Activated CD4-positive, alpha-beta T cell treated with anti-CD3 and anti-CD28 coated beads for 1 hour (primary cell): ENCODE measurements at regions not wholly inside any gene's neighbourhood (a gene's known extent, or its start where the extent isn't known, plus 50 kb on each side); places are given as distances from the start of the nearest gene placed in this dataset.

ENCODE experiments used
- DNase-seq: peaks from one replicate; pipeline ENCODE4 v3.0.0-alpha.2; 2020

GRCh38 chr1:87888446-87888845 lies 559.8 kb downstream of the LMO4 start:
- DNase-seq = no peak

- DNase-seq = no peak
Measured at GRCh38 chr1:87894062-87894461, 565.4 kb downstream of the LMO4 start.

- no peak for DNase-seq
Measured at GRCh38 chr1:87897481-87897880, 568.8 kb downstream of the LMO4 start.

- DNase-seq = no peak
Measured at GRCh38 chr1:87898431-87898830, 569.8 kb downstream of the LMO4 start.

GRCh38 chr1:87899017-87899416 lies 570.3 kb downstream of the LMO4 start:
- DNase-seq = no peak

- DNase-seq = no peak
Measured at GRCh38 chr1:87899746-87900145, 571.1 kb downstream of the LMO4 start.

- DNase-seq = no peak
Measured at GRCh38 chr1:87902830-87903229, 574.1 kb downstream of the LMO4 start.

- DNase-seq = no peak
Measured at GRCh38 chr1:87903242-87903641, 574.6 kb downstream of the LMO4 start.

GRCh38 chr1:87904651-87905050 lies 576.0 kb downstream of the LMO4 start:
- DNase-seq = no peak

GRCh38 chr1:87905651-87906050 lies 577.0 kb downstream of the LMO4 start:
- DNase-seq = no peak

- no peak for DNase-seq
Measured at GRCh38 chr1:87906078-87906477, 577.4 kb downstream of the LMO4 start.

- no peak for DNase-seq
Measured at GRCh38 chr1:87913361-87913760, 584.7 kb downstream of the LMO4 start.

- DNase-seq = no peak
Measured at GRCh38 chr1:87914396-87914795, 585.7 kb downstream of the LMO4 start.

GRCh38 chr1:87915771-87916170 lies 587.1 kb downstream of the LMO4 start:
- DNase-seq = no peak

GRCh38 chr1:87916965-87917364 lies 588.3 kb downstream of the LMO4 start:
- DNase-seq = no peak

- DNase-seq = no peak
Measured at GRCh38 chr1:87918398-87918797, 589.7 kb downstream of the LMO4 start.

- DNase-seq = no peak
Measured at GRCh38 chr1:87922885-87923284, 594.2 kb downstream of the LMO4 start.

GRCh38 chr1:87926131-87926830 lies 597.6 kb downstream of the LMO4 start:
- DNase-seq = no peak

- DNase-seq = no peak
Measured at GRCh38 chr1:87926921-87927320, 598.2 kb downstream of the LMO4 start.

GRCh38 chr1:87927391-87928280 lies 599.0 kb downstream of the LMO4 start:
- DNase-seq = no peak

- no peak for DNase-seq
Measured at GRCh38 chr1:87928623-87929022, 599.9 kb downstream of the LMO4 start.

GRCh38 chr1:87929906-87930305 lies 601.2 kb downstream of the LMO4 start:
- DNase-seq = no peak

GRCh38 chr1:87930796-87931195 lies 602.1 kb downstream of the LMO4 start:
- no peak for DNase-seq

- DNase-seq = no peak
Measured at GRCh38 chr1:87933171-87933570, 604.5 kb downstream of the LMO4 start.
